RCC 7860 (cell line): ENCODE measurements at regions not wholly inside any gene's neighbourhood (a gene's known extent, or its start where the extent isn't known, plus 50 kb on each side); places are given as distances from the start of the nearest gene placed in this dataset.

Source experiments
- DNase-seq: peaks from one replicate; pipeline ENCODE4 v3.0.0-alpha.2; 2015; ENCODE audit warnings: low spot score
- FAIRE-seq: peaks from 2 replicates; lab custom pipeline; 2012; peaks lifted over from hg19 to GRCh38; lab: Jason Lieb, UNC

GRCh38 chr4:45647823-45648222, 476.0 kb downstream of the GABRG1 start:
- FAIRE-seq (no peak), DNase-seq (no peak)

GRCh38 chr4:45646885-45647590, 476.8 kb downstream of the GABRG1 start:
- FAIRE-seq = no peak
- no peak for DNase-seq

- no peak for FAIRE-seq
- no peak for DNase-seq
Observed at GRCh38 chr4:45640281-45640680, 483.6 kb downstream of the GABRG1 start.

DNA sequence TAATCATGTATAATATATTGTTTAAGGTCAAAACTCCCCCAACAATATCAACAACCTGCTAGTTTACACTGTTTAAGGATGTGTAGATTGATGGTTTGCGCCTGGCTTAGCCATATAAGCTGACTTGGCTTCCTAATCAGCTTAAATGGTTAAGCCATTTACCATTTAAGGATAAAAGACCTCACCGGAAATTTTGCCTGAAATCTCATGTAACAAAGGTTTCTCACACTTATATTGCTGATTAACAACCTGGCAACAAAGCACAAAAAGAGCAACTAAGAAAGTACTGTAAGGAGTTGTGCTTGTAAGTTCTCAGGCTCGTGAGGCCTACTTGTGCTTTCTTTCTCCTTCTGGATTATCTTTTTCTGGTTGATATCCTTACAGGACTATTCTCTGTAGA, 485.2 kb downstream of the GABRG1 start:
- no peak for FAIRE-seq

GRCh38 chr4:45636175-45636574, 487.7 kb downstream of the GABRG1 start:
- DNase-seq = no peak
- no peak for FAIRE-seq

More for the DNA sequence above, 485.2 kb downstream of the GABRG1 start:
- DNase-seq = no peak

DNA sequence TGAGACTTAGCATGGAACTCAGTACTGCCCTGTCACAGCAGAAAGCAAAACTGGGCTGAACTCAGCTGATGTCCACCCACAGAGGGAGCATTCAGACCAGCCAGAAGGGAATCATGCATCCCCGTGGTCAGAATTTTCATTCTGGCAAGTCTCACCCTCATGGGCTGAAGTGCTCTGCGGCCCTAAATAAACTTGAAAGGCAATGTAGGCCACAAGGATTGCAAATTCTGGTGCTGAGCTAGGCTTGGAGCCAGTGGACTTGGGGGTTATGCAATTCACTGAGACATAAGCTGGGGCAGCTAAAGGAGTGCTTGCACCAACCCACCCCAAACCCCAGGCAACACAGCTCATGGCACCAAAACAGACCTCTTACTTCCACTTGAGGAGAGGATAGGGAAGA, 494.1 kb downstream of the GABRG1 start:
- FAIRE-seq = no peak
- DNase-seq = no peak

DNA sequence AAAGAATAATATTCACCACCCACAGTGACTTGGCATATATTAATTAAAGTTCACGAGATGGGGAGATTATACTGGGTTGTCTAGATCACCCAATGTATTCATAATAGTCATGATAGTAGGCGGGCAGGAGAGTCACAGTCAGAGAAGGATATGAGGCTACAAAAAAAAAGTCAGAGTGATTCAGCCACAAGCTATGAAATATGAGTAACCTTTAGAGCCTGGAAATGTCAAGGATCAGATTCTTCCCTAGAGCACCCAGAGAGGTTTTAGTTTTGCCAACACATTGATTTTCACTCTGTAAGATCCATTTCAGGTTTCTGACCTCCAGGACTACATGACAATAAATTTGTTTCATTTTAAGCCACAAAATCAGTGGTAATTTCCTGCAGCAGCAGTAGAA, 501.9 kb downstream of the GABRG1 start:
- FAIRE-seq (no peak), DNase-seq (peak; percentile 55)

- DNase-seq (no peak), FAIRE-seq (no peak)
Observed at GRCh38 chr4:45620808-45621207, 503.0 kb downstream of the GABRG1 start.

DNA sequence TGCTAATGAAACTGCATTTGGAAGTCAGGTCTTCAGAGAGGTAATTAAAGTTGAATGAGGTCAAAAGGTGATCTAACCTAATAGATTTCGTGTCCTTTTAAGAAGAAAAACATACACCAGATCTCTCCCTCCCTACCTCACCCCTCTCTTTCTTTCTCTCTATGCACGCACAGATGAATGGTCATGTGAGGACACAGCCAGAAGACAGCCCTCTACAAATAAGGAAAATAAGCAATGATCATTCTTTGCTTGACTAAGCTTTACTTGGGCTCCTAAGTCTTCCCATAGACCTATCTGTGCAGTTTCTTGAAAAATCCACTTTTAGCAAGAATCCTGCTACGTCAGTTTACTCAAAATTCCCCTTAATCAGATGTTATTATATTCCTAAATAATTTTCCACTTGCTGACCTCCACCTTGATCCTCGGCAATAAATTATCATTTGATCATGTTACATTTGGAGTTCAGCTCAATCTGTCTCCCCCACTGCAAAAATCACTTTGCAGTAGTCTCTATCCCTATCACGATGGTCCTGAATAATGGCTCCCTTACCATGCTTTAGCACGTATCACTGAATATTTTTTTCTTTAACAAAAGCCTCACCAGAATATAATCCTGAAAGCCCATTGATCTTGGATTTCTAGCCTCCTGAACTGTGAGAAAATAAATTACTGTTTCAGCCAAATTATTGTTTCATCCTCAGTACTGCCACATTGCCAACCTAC, 527.3 kb downstream of the GABRG1 start:
- FAIRE-seq = no peak
- no peak for DNase-seq

DNA sequence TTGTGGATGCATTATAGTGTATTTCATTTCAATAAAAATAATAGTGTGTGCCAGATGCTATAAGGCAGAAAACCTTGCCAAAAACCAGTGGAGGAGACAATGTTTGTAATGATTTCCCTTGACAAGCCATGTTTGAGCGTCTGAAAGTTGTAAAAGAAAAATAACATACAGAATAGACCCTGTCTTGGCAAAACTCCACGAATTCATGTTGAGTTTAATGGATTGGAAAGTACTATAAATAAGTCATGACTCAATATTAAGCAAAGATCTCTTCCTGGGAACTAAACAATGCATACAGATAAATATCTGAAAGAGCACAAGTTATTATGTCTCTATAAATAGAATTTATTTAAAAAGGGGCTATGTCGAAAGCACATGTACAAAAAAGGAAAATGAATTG, 543.5 kb downstream of the GABRG1 start:
- no peak for FAIRE-seq

DNA sequence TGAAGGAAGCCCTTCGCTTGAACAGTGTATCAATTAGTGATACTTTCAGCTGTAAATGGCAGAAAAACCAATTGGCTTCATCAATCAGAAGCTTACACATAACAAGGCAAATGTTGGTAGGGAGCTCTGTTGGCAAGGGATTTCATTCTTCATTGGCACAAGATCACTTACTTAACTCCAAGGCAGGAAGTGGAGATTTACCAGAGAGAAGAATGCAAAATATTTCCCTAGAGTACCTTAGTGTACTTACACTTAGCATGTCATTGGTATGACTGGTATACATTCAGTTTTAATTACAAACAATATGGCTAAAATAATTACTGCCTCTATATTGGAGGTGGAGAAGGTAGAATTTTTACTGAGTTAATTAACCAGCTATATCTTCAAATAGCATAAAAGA, 545.0 kb downstream of the GABRG1 start:
- no peak for FAIRE-seq

More for the DNA sequence above, 543.5 kb downstream of the GABRG1 start:
- no peak for DNase-seq

DNA sequence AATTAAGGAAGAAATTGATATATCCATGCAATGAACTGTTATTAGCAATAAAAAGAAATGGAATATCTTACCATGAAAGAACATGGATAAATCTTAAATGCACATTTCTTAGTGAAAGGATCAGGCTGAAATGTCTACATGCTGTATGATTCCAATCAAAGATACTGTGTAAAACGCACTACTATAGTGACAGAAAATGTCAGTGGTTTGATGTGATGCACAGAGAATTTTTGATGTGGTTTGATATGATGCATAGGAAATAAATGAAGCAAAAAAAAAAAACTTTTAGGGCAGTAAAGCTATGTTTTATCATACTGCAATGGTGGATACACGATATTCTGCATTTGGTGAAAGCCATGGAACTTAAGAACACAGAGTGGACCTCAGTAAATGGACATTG, 547.6 kb downstream of the GABRG1 start:
- no peak for DNase-seq
- FAIRE-seq = no peak

More for the DNA sequence above, 545.0 kb downstream of the GABRG1 start:
- DNase-seq = no peak

GRCh38 chr4:45569619-45570018, 554.2 kb downstream of the GABRG1 start:
- no peak for FAIRE-seq
- no peak for DNase-seq

GRCh38 chr4:45568694-45569093, 555.2 kb downstream of the GABRG1 start:
- DNase-seq (no peak), FAIRE-seq (no peak)

GRCh38 chr4:45566896-45567603, 556.8 kb downstream of the GABRG1 start:
- DNase-seq = no peak
- no peak for FAIRE-seq

GRCh38 chr4:45554423-45554822, 569.4 kb downstream of the GABRG1 start:
- no peak for DNase-seq
- FAIRE-seq = no peak

DNA sequence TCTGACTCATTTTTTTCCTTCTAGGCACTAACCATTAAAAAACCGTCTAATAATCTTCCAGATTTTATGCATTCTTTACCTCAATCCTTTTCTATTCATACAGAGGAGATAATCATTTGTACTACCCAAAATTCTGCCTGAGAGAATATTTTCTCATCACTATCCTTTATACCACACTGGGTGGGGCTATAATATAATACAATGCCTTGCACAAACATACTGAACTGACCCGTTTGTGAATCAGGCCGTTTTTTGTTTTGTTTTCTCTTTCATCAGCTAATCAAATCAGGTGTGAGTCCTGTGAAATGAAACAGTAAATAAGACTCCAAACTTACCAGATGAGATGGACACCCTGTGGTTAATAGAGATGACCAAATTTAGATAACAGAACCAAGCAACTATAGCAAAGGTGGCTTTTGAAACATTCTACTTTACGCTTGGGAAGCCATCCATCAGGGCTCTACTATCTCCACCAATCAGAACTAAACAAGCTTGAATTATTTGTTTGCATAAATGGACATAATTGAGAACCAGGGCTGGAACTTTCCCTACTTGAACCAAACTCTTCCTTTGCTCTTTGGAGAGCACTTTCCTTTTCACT, 573.0 kb downstream of the GABRG1 start:
- DNase-seq = no peak
- FAIRE-seq = no peak

GRCh38 chr4:45539142-45539814, 584.6 kb downstream of the GABRG1 start:
- DNase-seq (no peak), FAIRE-seq (no peak)

DNA sequence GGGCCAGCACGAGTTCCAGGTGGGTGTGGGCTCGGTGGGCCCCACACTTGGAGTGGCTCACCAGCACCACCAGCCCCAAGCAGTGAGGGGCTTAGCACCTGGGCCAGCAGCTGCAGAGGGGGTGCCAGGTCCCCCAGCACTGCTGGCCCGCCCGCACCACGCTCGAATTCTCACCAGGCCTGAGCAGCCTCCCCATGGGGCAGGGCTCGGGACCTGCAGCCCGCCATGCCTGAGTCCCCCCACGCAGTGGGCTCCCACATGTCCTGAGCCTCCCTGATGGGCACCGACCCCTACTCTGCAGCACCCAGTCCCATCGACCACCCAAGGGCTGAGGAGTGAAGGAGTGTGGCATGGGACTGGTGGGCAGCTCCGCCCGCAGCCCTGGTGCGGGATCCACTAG, 593.4 kb downstream of the GABRG1 start:
- FAIRE-seq = no peak
- no peak for DNase-seq

DNA sequence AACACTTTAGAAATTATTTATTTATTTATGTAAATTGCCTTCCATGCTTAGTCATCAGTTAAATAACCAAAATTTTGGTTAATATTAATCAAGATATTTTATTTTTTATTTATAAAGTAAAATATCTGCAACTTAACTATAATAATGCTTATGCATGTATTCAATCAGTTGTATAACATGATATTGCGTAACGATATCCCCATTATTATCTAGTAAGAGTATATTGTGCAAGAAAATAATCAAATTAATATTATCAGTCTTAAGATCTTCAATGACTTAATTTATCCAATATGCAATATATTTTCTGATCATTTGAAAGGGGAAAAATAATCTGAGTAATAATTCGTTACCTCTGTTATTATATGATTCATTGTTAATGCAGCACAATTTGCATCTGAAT, 596.7 kb downstream of the GABRG1 start:
- FAIRE-seq = no peak
- DNase-seq = no peak

DNA sequence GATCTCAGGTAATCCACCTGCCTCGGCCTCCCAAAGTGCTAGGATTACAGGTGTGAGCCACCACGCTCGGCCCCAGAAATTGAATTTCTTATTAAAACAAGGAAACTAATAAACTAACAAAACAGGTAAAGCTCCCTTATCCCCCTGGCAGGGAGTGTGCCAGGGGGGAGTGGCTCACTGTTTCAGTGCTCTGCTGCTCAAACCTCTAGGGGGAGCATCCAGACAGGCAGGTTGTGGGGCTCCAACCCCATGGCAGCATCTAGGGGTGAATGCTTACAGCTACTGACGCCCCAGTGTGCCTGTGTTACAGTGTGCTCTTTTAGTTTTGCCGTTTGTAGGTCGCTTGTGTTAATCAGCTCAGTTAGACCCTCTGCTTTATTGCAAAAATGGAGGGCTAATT, 605.0 kb downstream of the GABRG1 start:
- no peak for DNase-seq
- FAIRE-seq = no peak
